Memory B cell (primary cell): ENCODE measurements at regions not wholly inside any gene's neighbourhood (a gene's known extent, or its start where the extent isn't known, plus 50 kb on each side); places are given as distances from the start of the nearest gene placed in this dataset.

Experiments
- ATAC-seq: fragments of 150-1000 bp; cut with Tn5 transposase; 2 replicates; pipeline ENCODE4 v1.10.0; 2021; ENCODE audit warnings: low read depth, mild to moderate bottlenecking, moderate library complexity
- DNase-seq, 2 donors: peaks; one replicate each; pipeline ENCODE4 v3.0.0; 2022; ENCODE audit warnings: low spot score in 2 of 2
- H3K27ac Mint-ChIP-seq: one replicate; pipeline ENCODE4 v1.8.0; 2022; ENCODE audit warnings: mild to moderate bottlenecking, moderate library complexity, mixed read lengths
- H3K27me3 Mint-ChIP-seq: one replicate; pipeline ENCODE4 v1.8.0; 2022; ENCODE audit warnings: mixed read lengths
- H3K36me3 Mint-ChIP-seq: one replicate; pipeline ENCODE4 v1.8.0; 2022; ENCODE audit warnings: mild to moderate bottlenecking, mixed read lengths
- H3K4me1 Mint-ChIP-seq: one replicate; pipeline ENCODE4 v1.8.0; 2022; ENCODE audit warnings: mixed read lengths
- H3K4me3 Mint-ChIP-seq: one replicate; pipeline ENCODE4 v1.8.0; 2022; ENCODE audit warnings: mild to moderate bottlenecking, moderate library complexity, mixed read lengths
- H3K9me3 Mint-ChIP-seq: one replicate; pipeline ENCODE4 v1.8.0; 2022; ENCODE audit warnings: mixed read lengths

- Mint-ChIP-seq H3K27ac (no peak overlapping the region), H3K36me3 (no peaks in the 10 kb centered on the region), H3K9me3 (no peaks in the 10 kb centered on the region), H3K27me3 (peaks cover 1% of the 10 kb centered on the region), H3K4me3 (no peak overlapping the region), H3K4me1 (no peaks in the 10 kb centered on the region)
- no peak for ATAC-seq
- DNase-seq: no peak
Measured at GRCh38 chr5:61737301-61737963, 405.4 kb downstream of the ZSWIM6 start.

GRCh38 chr5:61737964-61738340, 405.9 kb downstream of the ZSWIM6 start:
- no peaks in the 10 kb centered on the region for H3K4me1 Mint-ChIP-seq
- DNase-seq (no peak), ATAC-seq (no peak)
- H3K36me3 Mint-ChIP-seq: no peaks in the 10 kb centered on the region
- H3K4me3 Mint-ChIP-seq: no peak overlapping the region
- no peak overlapping the region for H3K27ac Mint-ChIP-seq
- no peaks in the 10 kb centered on the region for H3K27me3 Mint-ChIP-seq
- no peaks in the 10 kb centered on the region for H3K9me3 Mint-ChIP-seq

- Mint-ChIP-seq H3K4me1 (no peaks in the 10 kb centered on the region), H3K27ac (no peak overlapping the region), H3K36me3 (no peaks in the 10 kb centered on the region), H3K4me3 (no peak overlapping the region), H3K27me3 (no peaks in the 10 kb centered on the region), H3K9me3 (no peaks in the 10 kb centered on the region)
- DNase-seq: no peak
- no peak for ATAC-seq
Measured at GRCh38 chr5:61738446-61738845, 406.4 kb downstream of the ZSWIM6 start.

GRCh38 chr5:61744690-61745619, 412.9 kb downstream of the ZSWIM6 start:
- no peak overlapping the region for H3K27ac Mint-ChIP-seq
- no peak overlapping the region for H3K4me3 Mint-ChIP-seq
- DNase-seq (no peak), ATAC-seq (no peak)
- H3K9me3 Mint-ChIP-seq: peaks cover 10% of the 10 kb centered on the region
- no peaks in the 10 kb centered on the region for H3K4me1 Mint-ChIP-seq
- peaks cover 5% of the 10 kb centered on the region for H3K27me3 Mint-ChIP-seq
- H3K36me3 Mint-ChIP-seq: no peaks in the 10 kb centered on the region

GRCh38 chr5:61746831-61747575, 414.9 kb downstream of the ZSWIM6 start:
- H3K4me3 Mint-ChIP-seq: no peak overlapping the region
- no peak for ATAC-seq
- peaks cover 13% of the 10 kb centered on the region for H3K9me3 Mint-ChIP-seq
- H3K36me3 Mint-ChIP-seq: no peaks in the 10 kb centered on the region
- no peaks in the 10 kb centered on the region for H3K4me1 Mint-ChIP-seq
- no peak for DNase-seq
- peaks cover 5% of the 10 kb centered on the region for H3K27me3 Mint-ChIP-seq
- H3K27ac Mint-ChIP-seq: no peak overlapping the region

GRCh38 chr5:61748121-61748520, 416.1 kb downstream of the ZSWIM6 start:
- H3K9me3 Mint-ChIP-seq: peaks cover 13% of the 10 kb centered on the region
- ATAC-seq: no peak
- no peak for DNase-seq
- no peak overlapping the region for H3K27ac Mint-ChIP-seq
- no peak overlapping the region for H3K4me3 Mint-ChIP-seq
- H3K27me3 Mint-ChIP-seq: peaks cover 5% of the 10 kb centered on the region
- no peaks in the 10 kb centered on the region for H3K4me1 Mint-ChIP-seq
- no peaks in the 10 kb centered on the region for H3K36me3 Mint-ChIP-seq

GRCh38 chr5:61748651-61749050, 416.6 kb downstream of the ZSWIM6 start:
- ATAC-seq (no peak), DNase-seq (no peak)
- Mint-ChIP-seq H3K4me1 (no peaks in the 10 kb centered on the region), H3K36me3 (no peaks in the 10 kb centered on the region), H3K27ac (no peak overlapping the region), H3K27me3 (peaks cover 5% of the 10 kb centered on the region), H3K4me3 (no peak overlapping the region), H3K9me3 (peaks cover 13% of the 10 kb centered on the region)

GRCh38 chr5:61752588-61752987, 420.5 kb downstream of the ZSWIM6 start:
- no peak for DNase-seq
- no peak for ATAC-seq
- Mint-ChIP-seq H3K9me3 (peaks cover 6% of the 10 kb centered on the region), H3K4me1 (no peaks in the 10 kb centered on the region), H3K27ac (no peak overlapping the region), H3K27me3 (peaks cover 3% of the 10 kb centered on the region), H3K36me3 (no peaks in the 10 kb centered on the region), H3K4me3 (no peak overlapping the region)

- H3K4me3 Mint-ChIP-seq: no peak overlapping the region
- H3K4me1 Mint-ChIP-seq: no peaks in the 10 kb centered on the region
- no peak for ATAC-seq
- no peaks in the 10 kb centered on the region for H3K27me3 Mint-ChIP-seq
- no peak for DNase-seq
- no peaks in the 10 kb centered on the region for H3K36me3 Mint-ChIP-seq
- H3K27ac Mint-ChIP-seq: no peak overlapping the region
- H3K9me3 Mint-ChIP-seq: peaks cover 6% of the 10 kb centered on the region
Measured at GRCh38 chr5:61754792-61755191, 422.7 kb downstream of the ZSWIM6 start.

GRCh38 chr5:61755726-61756222, 423.7 kb downstream of the ZSWIM6 start:
- H3K36me3 Mint-ChIP-seq: no peaks in the 10 kb centered on the region
- H3K4me3 Mint-ChIP-seq: no peak overlapping the region
- DNase-seq (no peak), ATAC-seq (no peak)
- no peaks in the 10 kb centered on the region for H3K27me3 Mint-ChIP-seq
- H3K4me1 Mint-ChIP-seq: no peaks in the 10 kb centered on the region
- H3K27ac Mint-ChIP-seq: no peak overlapping the region
- H3K9me3 Mint-ChIP-seq: peaks cover 1% of the 10 kb centered on the region

- Mint-ChIP-seq H3K9me3 (peaks cover 8% of the 10 kb centered on the region), H3K27ac (no peak overlapping the region)
- ATAC-seq: no peak
Measured at GRCh38 chr5:61758711-61759110, 426.7 kb downstream of the ZSWIM6 start.

GRCh38 chr5:61765471-61765870, 433.4 kb downstream of the ZSWIM6 start:
- no peak overlapping the region for H3K27ac Mint-ChIP-seq
- no peaks in the 10 kb centered on the region for H3K36me3 Mint-ChIP-seq
- no peak overlapping the region for H3K4me3 Mint-ChIP-seq
- peaks cover 7% of the 10 kb centered on the region for H3K9me3 Mint-ChIP-seq
- peaks cover 5% of the 10 kb centered on the region for H3K27me3 Mint-ChIP-seq
- ATAC-seq (no peak), DNase-seq (no peak)
- no peaks in the 10 kb centered on the region for H3K4me1 Mint-ChIP-seq

More at GRCh38 chr5:61758711-61759110, 426.7 kb downstream of the ZSWIM6 start:
- no peak for DNase-seq
- Mint-ChIP-seq H3K27me3 (no peaks in the 10 kb centered on the region), H3K36me3 (no peaks in the 10 kb centered on the region), H3K4me1 (no peaks in the 10 kb centered on the region), H3K4me3 (no peak overlapping the region)

- Mint-ChIP-seq H3K4me3 (no peak overlapping the region), H3K27ac (no peak overlapping the region)
- ATAC-seq: no peak
Measured at GRCh38 chr5:61766141-61766540, 434.1 kb downstream of the ZSWIM6 start.

More at GRCh38 chr5:61766141-61766540, 434.1 kb downstream of the ZSWIM6 start:
- H3K36me3 Mint-ChIP-seq: no peaks in the 10 kb centered on the region
- H3K27me3 Mint-ChIP-seq: peaks cover 5% of the 10 kb centered on the region
- H3K9me3 Mint-ChIP-seq: peaks cover 7% of the 10 kb centered on the region
- H3K4me1 Mint-ChIP-seq: no peaks in the 10 kb centered on the region
- no peak for DNase-seq
